BLaER1 treated with 17β-estradiol and CSF1 and Interleukin-3, amounts not matched to agents 10 nM and 100 nM (cell line): ENCODE measurements at regions not wholly inside any gene's neighbourhood (a gene's known extent, or its start where the extent isn't known, plus 50 kb on each side); places are given as distances from the start of the nearest gene placed in this dataset.
"Not testable (repeated sequence)": the region's sequence is repeated elsewhere in the genome, so short reads cannot be mapped to it uniquely, and the experiment has no call there.

Experiments used
- H3K27ac ChIP-seq, 11 experiments: shearing (Covaris generic); formaldehyde crosslinking; 2 replicates each; pipeline ENCODE4 v1.8.1; 2022
- H3K27me3 ChIP-seq, 11 experiments: shearing (Covaris generic); formaldehyde crosslinking; 2 replicates each; pipeline ENCODE4 v1.8.1; 2022
- H3K36me3 ChIP-seq, 11 experiments: shearing (Covaris generic); formaldehyde crosslinking; 2 replicates each; pipeline ENCODE4 v1.8.1; 2022
- H3K4me1 ChIP-seq, 10 experiments: shearing (Covaris generic); formaldehyde crosslinking; 2 replicates each; pipeline ENCODE4 v1.8.1; 2022
- H3K4me2 ChIP-seq, 11 experiments: shearing (Covaris generic); formaldehyde crosslinking; 2 replicates each; pipeline ENCODE4 v1.8.1; 2022
- H3K4me3 ChIP-seq, 10 experiments: shearing (Covaris generic); formaldehyde crosslinking; 2 replicates each; pipeline ENCODE4 v1.8.1; 2022
- H3K9ac ChIP-seq, 11 experiments: shearing (Covaris generic); formaldehyde crosslinking; 2 replicates each; pipeline ENCODE4 v1.8.1; 2022
- H3K9me3 ChIP-seq, 11 experiments: shearing (Covaris generic); formaldehyde crosslinking; replicated peaks in 1 of 11; 2 replicates each; pipeline ENCODE4 v1.8.1; 2022
- H4K20me1 ChIP-seq, 11 experiments: shearing (Covaris generic); formaldehyde crosslinking; 2 replicates each; pipeline ENCODE4 v1.8.1; 2022
- Cebpa-rat ChIP-seq, 11 experiments: shearing (Covaris generic); IDR thresholded peaks; 2 replicates each; pipeline ENCODE4 v1.8.1; 2022

DNA sequence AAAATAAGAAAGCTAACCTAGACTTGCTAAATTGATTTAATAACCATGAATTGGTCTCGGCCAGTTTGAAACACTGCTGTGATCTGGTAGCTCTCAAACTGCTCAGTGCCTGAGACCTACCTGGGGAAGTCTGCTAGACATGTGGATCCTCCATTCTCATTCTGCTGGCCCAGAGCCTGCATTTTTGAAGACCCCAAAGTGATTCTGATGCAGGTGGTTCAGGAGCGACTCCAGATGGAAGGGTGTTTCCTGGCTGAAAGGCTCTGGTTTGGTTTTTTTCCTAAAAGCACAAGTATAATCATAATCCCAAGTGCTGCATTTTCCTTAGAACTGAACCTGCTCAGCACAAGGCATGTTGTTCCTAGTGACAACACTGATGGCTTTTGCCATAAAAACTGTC, 159.5 kb downstream of the ZNF664 start:
- H3K36me3 ChIP-seq: no peaks in the 10 kb centered on the region
- no peak overlapping the region for H3K27ac ChIP-seq
- no peak overlapping the region for H3K4me3 ChIP-seq
- TF ChIP-seq Cebpa-rat (IDR thresholded peaks at IDR 0.05): no peak
- H4K20me1 ChIP-seq: no peaks in the 10 kb centered on the region
- H3K9me3 ChIP-seq: peaks cover 8 to 14% (median 9%) of the 10 kb centered on the region in 11 experiments
- H3K27me3 ChIP-seq: no peaks in the 10 kb centered on the region
- no peak overlapping the region for H3K4me2 ChIP-seq
- H3K9ac ChIP-seq: no peak overlapping the region
- H3K4me1 ChIP-seq: no peaks in the 10 kb centered on the region

- no peak overlapping the region for H3K4me2 ChIP-seq
- no peaks in the 10 kb centered on the region for H3K36me3 ChIP-seq
- no peaks in the 10 kb centered on the region for H3K27me3 ChIP-seq
- peaks cover 0 to 12% (median 10%) of the 10 kb centered on the region in 10 experiments; a peak in 14 of 20 replicates for H3K4me1 ChIP-seq
- H3K9me3 ChIP-seq: peaks cover 16 to 29% (median 21%) of the 10 kb centered on the region in 11 experiments
- no peaks in the 10 kb centered on the region for H4K20me1 ChIP-seq
- H3K27ac ChIP-seq: no peak overlapping the region
- H3K4me3 ChIP-seq: no peak overlapping the region
- no peak for TF ChIP-seq Cebpa-rat (IDR thresholded peaks at IDR 0.05)
- H3K9ac ChIP-seq: no peak overlapping the region
These were observed 158.1 kb upstream of the RFLNA start for GRCh38 chr12:124136796-124137195.

GRCh38 chr12:124140944-124141486, 153.9 kb upstream of the RFLNA start:
- H3K4me2 ChIP-seq: peak overlapping the region in 8 of 11 experiments; percentile 34 to 56 (median 40); a peak in 16 of 22 replicates
- no peak for TF ChIP-seq Cebpa-rat (IDR thresholded peaks at IDR 0.05)
- H3K4me1 ChIP-seq: peaks cover 0 to 14% (median 11%) of the 10 kb centered on the region in 10 experiments; a peak in 14 of 20 replicates
- no peaks in the 10 kb centered on the region for H4K20me1 ChIP-seq
- no peak overlapping the region for H3K4me3 ChIP-seq
- no peaks in the 10 kb centered on the region for H3K27me3 ChIP-seq
- H3K36me3 ChIP-seq: no peaks in the 10 kb centered on the region
- H3K27ac ChIP-seq: no peak overlapping the region; a peak in 1 of 22 replicates
- no peak overlapping the region for H3K9ac ChIP-seq
- H3K9me3 ChIP-seq: peaks cover 32 to 51% (median 40%) of the 10 kb centered on the region in 11 experiments

- peak overlapping the region in 8 of 11 experiments; percentile 34 to 56 (median 40); a peak in 15 of 22 replicates for H3K4me2 ChIP-seq
- peaks cover 32 to 54% (median 40%) of the 10 kb centered on the region in 11 experiments for H3K9me3 ChIP-seq
- not testable (repeated sequence) for H3K9ac ChIP-seq, H3K4me3 ChIP-seq, H3K36me3 ChIP-seq, H4K20me1 ChIP-seq, H3K27me3 ChIP-seq, H3K27ac ChIP-seq
- H3K4me1 ChIP-seq: peaks cover 0 to 14% (median 11%) of the 10 kb centered on the region in 10 experiments; a peak in 14 of 20 replicates
These were observed 153.3 kb upstream of the RFLNA start for GRCh38 chr12:124141611-124142010.

DNA sequence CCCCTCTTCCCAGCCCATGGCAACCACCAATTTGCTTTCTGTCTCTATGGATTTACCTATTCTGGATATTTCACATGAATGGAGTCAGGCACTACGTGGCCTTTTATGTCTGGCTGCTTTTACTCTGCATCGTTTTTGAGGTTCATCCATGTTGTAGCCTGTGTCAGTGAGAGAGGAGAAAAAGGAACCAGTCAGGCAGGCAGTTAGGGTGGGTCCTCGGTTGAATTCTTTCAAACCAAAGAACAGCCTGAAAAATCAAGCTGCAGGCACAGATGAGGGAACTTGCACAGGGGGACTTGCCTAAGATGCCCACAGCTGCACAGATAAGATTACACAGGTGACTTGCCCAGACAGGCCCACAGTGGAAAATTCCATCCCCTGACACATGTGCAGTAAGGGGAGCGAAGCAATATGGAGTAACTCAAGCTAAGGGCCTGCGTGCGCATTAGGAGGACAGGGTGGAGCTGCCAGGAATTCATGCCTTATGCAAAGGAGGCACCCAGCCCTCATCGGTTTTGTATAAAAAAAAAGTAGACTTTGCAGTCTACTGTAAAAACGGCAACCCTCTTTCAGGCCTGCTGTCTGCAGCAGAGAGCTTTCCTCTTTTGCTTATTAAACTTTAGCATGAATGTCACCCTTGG, 152.4 kb upstream of the RFLNA start:
- H3K4me3 ChIP-seq: no peak overlapping the region
- no peaks in the 10 kb centered on the region for H4K20me1 ChIP-seq
- H3K27ac ChIP-seq: no peak overlapping the region
- H3K9me3 ChIP-seq: peaks cover 23 to 44% (median 31%) of the 10 kb centered on the region in 11 experiments
- H3K27me3 ChIP-seq: no peaks in the 10 kb centered on the region
- H3K9ac ChIP-seq: no peak overlapping the region
- no peaks in the 10 kb centered on the region for H3K36me3 ChIP-seq
- peaks cover 4 to 23% (median 18%) of the 10 kb centered on the region in 10 experiments for H3K4me1 ChIP-seq
- H3K4me2 ChIP-seq: no peak overlapping the region
- TF ChIP-seq Cebpa-rat (IDR thresholded peaks at IDR 0.05): no peak

DNA sequence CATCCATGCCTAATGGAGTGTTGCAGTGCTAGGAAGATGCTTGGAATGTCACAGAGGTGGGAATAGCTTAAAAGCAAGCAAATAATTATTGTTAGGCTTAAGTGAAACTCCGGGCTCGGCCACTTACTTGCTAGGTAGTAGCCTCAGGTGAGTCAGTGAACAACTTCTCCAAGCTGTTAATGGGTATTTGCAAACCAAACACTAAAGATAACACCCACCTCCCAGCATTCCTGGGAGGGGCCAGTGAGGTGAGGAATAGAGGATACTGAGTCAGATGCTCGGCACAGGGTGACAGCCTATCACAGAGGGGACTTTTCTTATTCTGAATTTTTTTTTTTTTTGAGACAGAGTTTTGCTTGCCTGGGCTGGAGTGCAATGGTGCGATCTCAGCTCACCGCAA, 151.2 kb upstream of the RFLNA start:
- no peaks in the 10 kb centered on the region for H3K36me3 ChIP-seq
- peaks cover 13 to 42% (median 28%) of the 10 kb centered on the region in 11 experiments for H3K9me3 ChIP-seq
- no peaks in the 10 kb centered on the region for H4K20me1 ChIP-seq
- H3K9ac ChIP-seq: no peak overlapping the region
- no peaks in the 10 kb centered on the region for H3K27me3 ChIP-seq
- H3K4me1 ChIP-seq: peaks cover 14 to 35% (median 31%) of the 10 kb centered on the region in 10 experiments
- H3K4me3 ChIP-seq: no peak overlapping the region
- no peak overlapping the region for H3K27ac ChIP-seq
- TF ChIP-seq Cebpa-rat (IDR thresholded peaks at IDR 0.05): no peak
- no peak overlapping the region for H3K4me2 ChIP-seq

- H3K4me1 ChIP-seq: peaks cover 14 to 44% (median 40%) of the 10 kb centered on the region in 10 experiments
- H3K27ac ChIP-seq: no peak overlapping the region
- H3K36me3 ChIP-seq: no peaks in the 10 kb centered on the region
- no peak for TF ChIP-seq Cebpa-rat (IDR thresholded peaks at IDR 0.05)
- H3K27me3 ChIP-seq: no peaks in the 10 kb centered on the region
- no peak overlapping the region for H3K9ac ChIP-seq
- H4K20me1 ChIP-seq: no peaks in the 10 kb centered on the region
- H3K9me3 ChIP-seq: peaks cover 13 to 48% (median 28%) of the 10 kb centered on the region in 11 experiments
- no peak overlapping the region for H3K4me2 ChIP-seq
- H3K4me3 ChIP-seq: no peak overlapping the region
These were observed 150.2 kb upstream of the RFLNA start for GRCh38 chr12:124144531-124145194.

DNA sequence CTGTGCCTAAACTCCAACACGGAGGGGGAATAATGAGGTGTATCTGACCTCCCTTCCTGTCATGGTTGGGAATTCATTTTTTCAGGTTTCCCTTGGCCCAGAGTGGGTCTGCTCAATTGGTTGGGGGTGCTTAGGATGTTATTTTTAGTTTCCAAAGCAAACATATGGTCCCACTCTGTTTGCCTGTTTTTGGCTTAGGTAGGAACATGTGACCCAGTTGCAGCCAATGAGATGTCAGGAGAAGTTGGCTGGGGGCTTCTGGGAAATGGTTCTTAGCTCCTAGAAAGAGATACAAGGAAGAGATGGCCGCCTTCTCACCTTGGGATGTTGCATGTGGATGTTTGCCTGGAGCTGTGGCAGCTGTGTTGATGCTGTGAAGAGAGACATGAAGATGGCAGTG, 147.9 kb upstream of the RFLNA start:
- Histone ChIP-seq H3K9ac (peak overlapping the region in 3 of 11 experiments; percentile 35 to 65 (median 58); a peak in 4 of 22 replicates), H3K36me3 (no peaks in the 10 kb centered on the region; a peak in 1 of 22 replicates), H3K4me2 (peak overlapping the region in 10 of 11 experiments; percentile 38 to 87 (median 74); a peak in 20 of 22 replicates), H3K27me3 (no peaks in the 10 kb centered on the region), H4K20me1 (no peaks in the 10 kb centered on the region), H3K9me3 (peaks cover 14 to 54% (median 35%) of the 10 kb centered on the region in 11 experiments), H3K4me3 (no peak overlapping the region), H3K27ac (peak overlapping the region in 8 of 11 experiments; percentile 57 to 82 (median 74); a peak in 13 of 22 replicates), H3K4me1 (peaks cover 14 to 45% (median 41%) of the 10 kb centered on the region in 10 experiments)
- TF ChIP-seq Cebpa-rat (IDR thresholded peaks at IDR 0.05): no peak

GRCh38 chr12:124147575-124147974, 147.3 kb upstream of the RFLNA start:
- Histone ChIP-seq H3K36me3 (no peaks in the 10 kb centered on the region; a peak in 1 of 22 replicates), H3K4me3 (peak overlapping the region in 1 of 10 experiments; percentile 25; a peak in 1 of 20 replicates), H3K4me1 (peaks cover 14 to 45% (median 41%) of the 10 kb centered on the region in 10 experiments), H3K27me3 (no peaks in the 10 kb centered on the region), H4K20me1 (no peaks in the 10 kb centered on the region), H3K27ac (peak overlapping the region in 9 of 11 experiments; percentile 39 to 82 (median 73); a peak in 18 of 22 replicates), H3K4me2 (peak overlapping the region; percentile 38 to 87 (median 74)), H3K9me3 (peaks cover 9 to 49% (median 30%) of the 10 kb centered on the region in 11 experiments), H3K9ac (peak overlapping the region in 8 of 11 experiments; percentile 6 to 65 (median 48); a peak in 10 of 22 replicates)
- no peak for TF ChIP-seq Cebpa-rat (IDR thresholded peaks at IDR 0.05)
